OCI-LY7 (cell line): ENCODE measurements at regions not wholly inside any gene's neighbourhood (a gene's known extent, or its start where the extent isn't known, plus 50 kb on each side); places are given as distances from the start of the nearest gene placed in this dataset.

Experiments used
- BruUV-seq: library from RNA; stranded (reverse); fragments of 400-500 nt; replicated peaks from 2 replicates; lab custom pipeline; 2021; lab: Mats Ljungman, UMichigan
- CTCF ChIA-PET: fragments of 300-600 bp; sonication (Branson Sonifier 250); formaldehyde crosslinking; loops from one replicate; lab custom pipeline; 2022; ENCODE audit warnings: antibody characterized with exemption; ENCODE audit not compliant: unreplicated experiment; lab: Charles Lee
- POLR2A ChIA-PET: fragments of 300-600 bp; sonication (Branson Sonifier 250); formaldehyde crosslinking; loops from one replicate; lab custom pipeline; 2022; ENCODE audit warnings: antibody characterized with exemption; lab: Charles Lee
- DNase-seq: peaks from one replicate; pipeline ENCODE4 v3.0.0-alpha.2; 2015; ENCODE audit warnings: low spot score
- H2AFZ ChIP-seq: fragments of 200-600 bp; sonication (generic), shearing (Covaris generic); 2 replicates; pipeline ENCODE4 v1.6.1; 2014; ENCODE audit warnings: mild to moderate bottlenecking, antibody characterized with exemption, low read length, moderate library complexity
- H3K27ac ChIP-seq: fragments of 200-600 bp; sonication (generic); 2 replicates; pipeline ENCODE4 v1.5.1; 2014; ENCODE audit warnings: mixed run types, low read depth, mild to moderate bottlenecking, moderate library complexity, low read length, inconsistent platforms; ENCODE audit not compliant: poor library complexity, severe bottlenecking
- H3K36me3 ChIP-seq: fragments of 200-600 bp; sonication (generic); 2 replicates; pipeline ENCODE4 v1.6.1; 2014; ENCODE audit warnings: mild to moderate bottlenecking, antibody characterized with exemption, low read length, moderate library complexity, mixed read lengths; ENCODE audit not compliant: insufficient read depth
- H3K4me1 ChIP-seq: fragments of 200-600 bp; sonication (generic); 2 replicates; pipeline ENCODE4 v1.5.1; 2014; ENCODE audit warnings: mild to moderate bottlenecking, low read length; ENCODE audit not compliant: insufficient read depth, poor library complexity, severe bottlenecking
- H3K4me2 ChIP-seq: fragments of 200-600 bp; sonication (generic); 2 replicates; pipeline ENCODE4 v1.6.1; 2014; ENCODE audit warnings: mild to moderate bottlenecking, low read length
- H3K4me3 ChIP-seq: fragments of 200-600 bp; sonication (generic); 2 replicates; pipeline ENCODE4 v1.5.1; 2014; ENCODE audit warnings: mild to moderate bottlenecking, low read depth, low read length; ENCODE audit not compliant: poor library complexity, severe bottlenecking
- H3K79me2 ChIP-seq: fragments of 200-600 bp; sonication (generic); 2 replicates; pipeline ENCODE4 v1.6.1; 2016; ENCODE audit warnings: low read depth, mild to moderate bottlenecking, low read length, moderate library complexity, mixed read lengths; ENCODE audit not compliant: insufficient read depth
- H3K9me2 ChIP-seq: fragments of 200-600 bp; sonication (generic); 2 replicates; pipeline ENCODE4 v1.6.1; 2016; ENCODE audit warnings: mild to moderate bottlenecking, low read length, mixed read lengths; ENCODE audit not compliant: insufficient read depth
- H3K9me3 ChIP-seq: fragments of 200-600 bp; sonication (generic); 2 replicates; pipeline ENCODE4 v1.6.1; 2014; ENCODE audit warnings: mild to moderate bottlenecking, mixed run types, low read length, mixed read lengths
- H4K20me1 ChIP-seq: fragments of 200-600 bp; sonication (generic); 2 replicates; pipeline ENCODE4 v1.6.1; 2014; ENCODE audit warnings: mild to moderate bottlenecking, antibody characterized with exemption, low read length, moderate library complexity, mixed read lengths; ENCODE audit not compliant: insufficient read depth
- EZH2phosphoT487 ChIP-seq: fragments of 200-600 bp; sonication (generic); IDR thresholded peaks from 2 replicates; pipeline ENCODE4 v1.6.1; 2018; ENCODE audit warnings: low read depth, borderline replicate concordance, mild to moderate bottlenecking, mixed run types, antibody characterized with exemption, low read length, moderate library complexity, mixed read lengths
- intact Hi-C: fragments of 100-400 bp; cut with micrococcal nuclease; formaldehyde crosslinking; loops from one replicate; pipeline ENCODE4 v1.10.0; 2022; ENCODE audit not compliant: unreplicated experiment
- TF ChIP-seq, protein P1 (sequence below): fragments of 200-600 bp; sonication (generic); conservative IDR thresholded peaks from 2 replicates; pipeline ENCODE4 v1.5.1; 2014; ENCODE audit warnings: mild to moderate bottlenecking, antibody characterized with exemption, low read length, moderate library complexity, mixed read lengths

DNA sequence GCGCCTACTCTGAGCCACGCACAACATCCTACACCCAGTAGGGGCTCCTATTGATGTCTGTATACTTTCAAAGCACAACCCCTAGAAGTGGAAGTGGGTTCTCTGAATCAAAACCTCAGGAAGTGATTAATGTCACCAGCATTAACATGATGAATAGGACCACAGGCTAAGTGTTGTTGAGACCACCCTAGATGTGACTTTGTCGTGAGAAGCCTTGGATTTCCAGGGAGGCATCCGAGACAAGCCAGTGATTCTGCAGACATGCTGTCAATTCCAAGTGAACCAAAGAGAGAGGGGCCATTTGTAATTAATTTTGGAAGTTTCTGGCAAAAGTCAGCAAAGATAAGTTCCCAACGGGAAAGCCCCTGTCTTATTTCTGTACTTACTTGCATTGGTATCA lies 493.0 kb downstream of the ZIC3 start:
- ChIA-PET CTCF (no interaction called here), POLR2A (no interaction called here)
- Histone ChIP-seq H3K9me3 (no peaks in the 10 kb centered on the region), H3K27ac (no peak overlapping the region), H3K9me2 (no peaks in the 10 kb centered on the region), H3K4me3 (no peak overlapping the region), H3K79me2 (no peaks in the 10 kb centered on the region), H4K20me1 (no peaks in the 10 kb centered on the region), H2AFZ (no peak overlapping the region), H3K4me1 (no peaks in the 10 kb centered on the region), H3K36me3 (no peaks in the 10 kb centered on the region), H3K4me2 (no peak overlapping the region)
- no TSS peak for BruUV-seq
- intact Hi-C loops: no loop called here
- no peak for TF ChIP-seq EZH2phosphoT487
- TF ChIP-seq, protein P1, sequence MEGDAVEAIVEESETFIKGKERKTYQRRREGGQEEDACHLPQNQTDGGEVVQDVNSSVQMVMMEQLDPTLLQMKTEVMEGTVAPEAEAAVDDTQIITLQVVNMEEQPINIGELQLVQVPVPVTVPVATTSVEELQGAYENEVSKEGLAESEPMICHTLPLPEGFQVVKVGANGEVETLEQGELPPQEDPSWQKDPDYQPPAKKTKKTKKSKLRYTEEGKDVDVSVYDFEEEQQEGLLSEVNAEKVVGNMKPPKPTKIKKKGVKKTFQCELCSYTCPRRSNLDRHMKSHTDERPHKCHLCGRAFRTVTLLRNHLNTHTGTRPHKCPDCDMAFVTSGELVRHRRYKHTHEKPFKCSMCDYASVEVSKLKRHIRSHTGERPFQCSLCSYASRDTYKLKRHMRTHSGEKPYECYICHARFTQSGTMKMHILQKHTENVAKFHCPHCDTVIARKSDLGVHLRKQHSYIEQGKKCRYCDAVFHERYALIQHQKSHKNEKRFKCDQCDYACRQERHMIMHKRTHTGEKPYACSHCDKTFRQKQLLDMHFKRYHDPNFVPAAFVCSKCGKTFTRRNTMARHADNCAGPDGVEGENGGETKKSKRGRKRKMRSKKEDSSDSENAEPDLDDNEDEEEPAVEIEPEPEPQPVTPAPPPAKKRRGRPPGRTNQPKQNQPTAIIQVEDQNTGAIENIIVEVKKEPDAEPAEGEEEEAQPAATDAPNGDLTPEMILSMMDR: no peak
- no peak for DNase-seq

- Histone ChIP-seq H3K4me2 (no peak overlapping the region), H3K9me2 (no peaks in the 10 kb centered on the region), H3K36me3 (no peaks in the 10 kb centered on the region), H3K9me3 (no peaks in the 10 kb centered on the region), H3K27ac (no peak overlapping the region), H3K79me2 (no peaks in the 10 kb centered on the region), H4K20me1 (no peaks in the 10 kb centered on the region), H2AFZ (no peak overlapping the region), H3K4me1 (no peaks in the 10 kb centered on the region), H3K4me3 (no peak overlapping the region)
- ChIA-PET CTCF (no interaction called here), POLR2A (no interaction called here)
- intact Hi-C loops: no loop called here
- DNase-seq: no peak
- no TSS peak for BruUV-seq
- no peak for TF ChIP-seq EZH2phosphoT487
Observed at GRCh38 chrX:138067415-138067814, 501.5 kb downstream of the ZIC3 start.

DNA sequence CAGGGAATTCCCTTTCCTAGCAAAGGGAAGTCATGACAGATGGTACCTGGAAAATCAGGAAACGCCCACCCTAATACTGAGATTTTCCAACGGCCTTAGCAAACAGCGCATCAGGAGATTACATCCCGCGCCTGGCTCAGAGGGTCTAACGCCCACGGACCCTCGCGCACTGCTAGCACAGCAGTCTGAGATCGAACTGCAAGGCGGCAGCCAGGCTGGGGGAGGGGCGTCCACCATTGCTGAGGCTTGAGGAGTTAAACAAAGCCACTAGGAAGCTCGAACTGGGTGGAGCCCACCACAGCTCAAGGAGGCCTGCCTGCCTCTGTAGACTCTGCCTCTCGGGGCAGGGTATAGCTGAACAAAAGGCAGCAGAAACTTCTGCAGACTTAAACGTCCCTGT lies 507.7 kb downstream of the ZIC3 start:
- POLR2A ChIA-PET: no interaction called here
- H3K4me3 ChIP-seq: no peak overlapping the region
- TF ChIP-seq EZH2phosphoT487: no peak
- TF ChIP-seq, protein P1: no peak
- no peaks in the 10 kb centered on the region for H3K36me3 ChIP-seq
- DNase-seq: no peak
- H4K20me1 ChIP-seq: no peaks in the 10 kb centered on the region
- H3K9me2 ChIP-seq: no peaks in the 10 kb centered on the region
- no TSS peak for BruUV-seq
- H3K9me3 ChIP-seq: no peaks in the 10 kb centered on the region
- no peak overlapping the region for H2AFZ ChIP-seq
- H3K27ac ChIP-seq: no peak overlapping the region
- CTCF ChIA-PET: no interaction called here
- H3K4me2 ChIP-seq: no peak overlapping the region
- intact Hi-C loops: no loop called here
- H3K4me1 ChIP-seq: no peaks in the 10 kb centered on the region
- H3K79me2 ChIP-seq: no peaks in the 10 kb centered on the region
